PC-9 (cell line): ENCODE measurements at regions not wholly inside any gene's neighbourhood (a gene's known extent, or its start where the extent isn't known, plus 50 kb on each side); places are given as distances from the start of the nearest gene placed in this dataset.

Source experiments
- EZH2 ChIP-seq: fragments of 200-600 bp; sonication (generic); IDR thresholded peaks from 2 replicates; pipeline ENCODE4 v1.8.0; 2017; ENCODE audit warnings: antibody characterized with exemption, low read depth
- TF ChIP-seq, protein P1 (sequence below): fragments of 200-600 bp; sonication (generic); conservative IDR thresholded peaks from 2 replicates; pipeline ENCODE4 v1.6.1; 2017; ENCODE audit warnings: mixed run types, antibody characterized with exemption, mild to moderate bottlenecking, moderate library complexity

DNA sequence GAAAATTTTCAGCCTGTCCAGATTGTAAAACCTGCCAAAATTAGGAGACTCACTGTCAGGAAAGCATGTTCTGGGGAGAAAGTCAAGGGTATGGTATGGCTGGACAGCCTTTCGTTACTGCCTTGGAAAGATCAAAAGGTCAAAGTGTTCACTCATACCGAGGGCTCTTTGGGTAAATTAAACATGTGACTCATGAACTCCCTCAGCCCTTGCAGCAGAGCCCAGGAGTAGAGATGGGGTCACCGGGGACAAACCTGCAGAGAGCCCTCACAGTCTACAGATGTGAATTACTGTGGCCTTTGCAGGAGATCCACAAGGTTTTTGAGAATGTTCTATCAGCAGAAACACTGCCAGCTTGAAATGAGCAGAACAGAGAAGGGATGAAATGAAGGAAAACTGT is 275.7 kb downstream of the KLF6 start:
- no peak for TF ChIP-seq EZH2
- TF ChIP-seq, protein P1, sequence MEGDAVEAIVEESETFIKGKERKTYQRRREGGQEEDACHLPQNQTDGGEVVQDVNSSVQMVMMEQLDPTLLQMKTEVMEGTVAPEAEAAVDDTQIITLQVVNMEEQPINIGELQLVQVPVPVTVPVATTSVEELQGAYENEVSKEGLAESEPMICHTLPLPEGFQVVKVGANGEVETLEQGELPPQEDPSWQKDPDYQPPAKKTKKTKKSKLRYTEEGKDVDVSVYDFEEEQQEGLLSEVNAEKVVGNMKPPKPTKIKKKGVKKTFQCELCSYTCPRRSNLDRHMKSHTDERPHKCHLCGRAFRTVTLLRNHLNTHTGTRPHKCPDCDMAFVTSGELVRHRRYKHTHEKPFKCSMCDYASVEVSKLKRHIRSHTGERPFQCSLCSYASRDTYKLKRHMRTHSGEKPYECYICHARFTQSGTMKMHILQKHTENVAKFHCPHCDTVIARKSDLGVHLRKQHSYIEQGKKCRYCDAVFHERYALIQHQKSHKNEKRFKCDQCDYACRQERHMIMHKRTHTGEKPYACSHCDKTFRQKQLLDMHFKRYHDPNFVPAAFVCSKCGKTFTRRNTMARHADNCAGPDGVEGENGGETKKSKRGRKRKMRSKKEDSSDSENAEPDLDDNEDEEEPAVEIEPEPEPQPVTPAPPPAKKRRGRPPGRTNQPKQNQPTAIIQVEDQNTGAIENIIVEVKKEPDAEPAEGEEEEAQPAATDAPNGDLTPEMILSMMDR = no peak
